ENCODE measurements at regions not wholly inside any gene's neighbourhood (a gene's known extent, or its start where the extent isn't known, plus 50 kb on each side); places are given as distances from the start of the nearest gene placed in this dataset.

DNA sequence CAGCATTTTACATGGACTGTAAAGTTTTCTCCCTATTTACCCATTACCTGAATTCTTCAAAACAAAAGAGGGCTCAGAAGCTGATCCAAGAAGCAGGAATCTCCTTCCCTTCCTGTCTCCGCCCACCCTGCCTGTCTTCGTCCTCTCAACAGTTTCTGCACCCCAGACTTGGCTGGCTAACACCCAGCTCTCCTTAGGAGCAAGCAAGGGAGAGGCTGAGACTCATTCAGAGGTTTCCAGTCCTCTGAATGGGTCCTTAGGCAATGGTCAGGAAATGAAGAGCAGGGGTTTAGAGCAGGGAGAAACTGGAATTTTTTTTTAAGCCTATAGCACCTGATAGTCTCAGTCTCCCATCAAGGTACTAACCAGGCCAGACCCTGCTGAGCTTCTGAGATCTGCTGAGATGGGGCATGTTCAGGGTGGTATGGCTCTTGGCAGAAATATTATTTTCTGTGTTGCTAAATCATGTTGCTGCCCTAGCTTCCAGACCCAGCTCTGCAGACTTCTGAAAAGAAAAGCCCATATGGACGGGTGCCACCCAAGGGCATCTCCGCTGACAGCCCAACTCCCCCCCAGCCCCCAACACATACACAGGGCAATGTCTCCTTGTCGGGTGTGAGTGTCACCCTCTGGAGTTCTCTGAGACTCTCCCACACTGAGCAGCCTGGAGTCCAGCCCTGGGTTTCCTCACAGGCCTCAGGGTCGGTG, 74.6 kb upstream of the CD93 start:
- no peak overlapping the region for H3K4me3 ChIP-seq (ENCODE audit: low read length in 2 of 2)
- peak overlapping the region; percentile 49 for H2BK5ac ChIP-seq (ENCODE audit: low read length)
- H3K18ac ChIP-seq (ENCODE audit: low read length), result peak overlapping the region; percentile 78
- H3K9me3 ChIP-seq (replicated peaks in 1 of 2; ENCODE audit: control insufficient read depth in 2 of 2, insufficient read depth in 1 of 2, low read depth in 1 of 2, low read length in 2 of 2), result no peaks in the 10 kb centered on the region
- H3K79me1 ChIP-seq (ENCODE audit: low read depth, low read length), result no peaks in the 10 kb centered on the region
- H2BK12ac ChIP-seq (ENCODE audit: low read length), result no peak overlapping the region
- H3K4ac ChIP-seq (ENCODE audit: low read length), result no peak overlapping the region
- peak overlapping the region; percentile 57 for H2BK120ac ChIP-seq (ENCODE audit: low read depth, low read length)
- H3K27ac ChIP-seq (replicated peaks; ENCODE audit: low read length), result no peak overlapping the region
- no peaks in the 10 kb centered on the region for H3K27me3 ChIP-seq (ENCODE audit: control insufficient read depth in 3 of 3, insufficient read depth in 3 of 3, low read depth in 1 of 3, low read length in 3 of 3)
- no peak for DNase-seq (ENCODE audit: low spot score)
- H3K9ac ChIP-seq (ENCODE audit: low read depth, low read length, poor library complexity), result no peak overlapping the region
- H3K23ac ChIP-seq (ENCODE audit: low read depth, low read length, poor library complexity), result no peak overlapping the region
- H2BK15ac ChIP-seq (ENCODE audit: low read length), result no peak overlapping the region
- WGBS, 2 donors (ENCODE audit: extremely low coverage in 2 of 2, insufficient read length in 2 of 2, insufficient replicate concordance in 1 of 2), result no CpG with 5 or more reads among the region's 6 CpGs
- H2AFZ ChIP-seq (ENCODE audit: low read length), result peak overlapping the region; percentile 35
- H3K14ac ChIP-seq (ENCODE audit: low read length), result no peak overlapping the region
- no peak overlapping the region for H3K4me2 ChIP-seq (ENCODE audit: insufficient read depth, low read length, poor library complexity, severe bottlenecking)
- no peak overlapping the region for H4K8ac ChIP-seq (ENCODE audit: low read depth, low read length)
- peaks cover 0 to 7% of the 10 kb centered on the region in 2 donors for H3K4me1 ChIP-seq (ENCODE audit: control insufficient read depth in 2 of 2, insufficient read depth in 1 of 2, low read depth in 1 of 2, low read length in 2 of 2)
- no peak overlapping the region for H4K91ac ChIP-seq (ENCODE audit: low read depth, low read length, poor library complexity)
- H2AK5ac ChIP-seq (ENCODE audit: low read depth, low read length), result peak overlapping the region; percentile 74
- no peaks in the 10 kb centered on the region for H3K36me3 ChIP-seq (replicated peaks in 1 of 2; ENCODE audit: control insufficient read depth in 2 of 2, insufficient read depth in 2 of 2, low read length in 2 of 2)

DNA sequence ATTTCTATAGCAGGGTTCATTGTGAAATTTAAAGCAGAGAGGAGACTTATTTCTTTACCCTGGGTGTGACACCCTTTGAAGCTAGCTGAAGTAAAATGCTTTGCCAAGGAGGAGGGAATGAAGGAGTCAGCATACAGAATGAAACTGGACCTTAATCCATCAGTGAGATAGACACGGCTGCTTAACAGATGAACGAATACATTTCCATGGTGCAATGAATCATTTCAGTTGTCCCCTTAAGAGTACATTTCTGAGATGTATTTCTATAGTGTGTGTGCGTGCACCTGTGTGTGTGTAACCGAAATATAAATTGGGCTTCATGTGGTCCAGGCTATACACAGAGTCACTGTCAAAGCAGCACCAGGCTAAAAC, 73.8 kb upstream of the CD93 start:
- Histone ChIP-seq H2BK5ac (ENCODE audit: low read length) (no peak overlapping the region), H3K79me1 (ENCODE audit: low read depth, low read length) (no peaks in the 10 kb centered on the region), H3K4me1 (ENCODE audit: control insufficient read depth in 2 of 2, insufficient read depth in 1 of 2, low read depth in 1 of 2, low read length in 2 of 2) (peaks cover 0 to 9% of the 10 kb centered on the region in 2 donors), H3K36me3 (replicated peaks in 1 of 2; ENCODE audit: control insufficient read depth in 2 of 2, insufficient read depth in 2 of 2, low read length in 2 of 2) (no peaks in the 10 kb centered on the region), H2BK120ac (ENCODE audit: low read depth, low read length) (no peak overlapping the region), H3K18ac (ENCODE audit: low read length) (no peak overlapping the region), H3K9me3 (replicated peaks in 1 of 2; ENCODE audit: control insufficient read depth in 2 of 2, insufficient read depth in 1 of 2, low read depth in 1 of 2, low read length in 2 of 2) (no peaks in the 10 kb centered on the region), H2AFZ (ENCODE audit: low read length) (no peak overlapping the region), H3K4me2 (ENCODE audit: insufficient read depth, low read length, poor library complexity, severe bottlenecking) (no peak overlapping the region), H2BK12ac (ENCODE audit: low read length) (no peak overlapping the region), H3K14ac (ENCODE audit: low read length) (no peak overlapping the region), H3K23ac (ENCODE audit: low read depth, low read length, poor library complexity) (no peak overlapping the region), H4K91ac (ENCODE audit: low read depth, low read length, poor library complexity) (no peak overlapping the region), H3K27ac (replicated peaks; ENCODE audit: low read length) (no peak overlapping the region), H3K4ac (ENCODE audit: low read length) (no peak overlapping the region), H2AK5ac (ENCODE audit: low read depth, low read length) (no peak overlapping the region), H3K4me3 (ENCODE audit: low read length in 2 of 2) (no peak overlapping the region), H2BK15ac (ENCODE audit: low read length) (no peak overlapping the region), H3K27me3 (ENCODE audit: control insufficient read depth in 3 of 3, insufficient read depth in 3 of 3, low read depth in 1 of 3, low read length in 3 of 3) (no peaks in the 10 kb centered on the region), H3K9ac (ENCODE audit: low read depth, low read length, poor library complexity) (no peak overlapping the region), H4K8ac (ENCODE audit: low read depth, low read length) (no peak overlapping the region)
- WGBS, 2 donors (ENCODE audit: extremely low coverage in 2 of 2, insufficient read length in 2 of 2, insufficient replicate concordance in 1 of 2), result no CpG with 5 or more reads among the region's 4 CpGs
- DNase-seq (ENCODE audit: low spot score), result no peak

DNA sequence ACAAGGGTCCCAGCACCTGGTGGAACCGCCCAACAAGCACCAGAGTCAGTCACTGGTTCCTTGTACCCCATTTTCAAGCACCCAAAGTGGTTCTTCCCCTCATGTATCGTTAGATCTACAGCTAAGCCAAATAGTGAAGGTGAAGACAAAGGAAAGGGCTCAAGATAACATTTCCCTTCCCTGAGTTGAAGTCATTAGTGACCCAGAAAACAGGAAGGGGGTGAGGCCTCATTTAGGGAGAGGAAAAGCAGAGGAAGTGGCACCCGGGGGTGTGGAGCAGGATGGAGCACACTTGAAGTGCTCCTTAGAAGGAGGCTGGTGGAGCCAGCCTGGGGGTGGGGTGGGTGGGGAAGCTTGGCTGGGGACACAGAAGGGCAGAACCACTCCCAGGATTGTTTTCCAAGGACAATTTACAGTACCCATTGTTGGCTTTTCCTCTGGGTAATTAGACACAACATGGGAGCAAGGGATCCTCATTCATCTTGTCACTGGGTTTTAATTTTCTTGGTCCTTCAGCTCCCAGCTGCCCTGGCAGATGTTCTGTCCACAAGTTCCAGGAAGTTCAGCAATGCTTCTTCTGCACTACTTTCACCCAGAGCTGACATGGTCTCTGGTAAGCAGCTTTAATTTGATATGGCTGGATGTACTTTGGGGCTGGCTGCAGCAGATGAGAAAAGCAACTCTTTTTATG, 73.3 kb upstream of the CD93 start:
- no peak overlapping the region for H2BK5ac ChIP-seq (ENCODE audit: low read length)

DNA sequence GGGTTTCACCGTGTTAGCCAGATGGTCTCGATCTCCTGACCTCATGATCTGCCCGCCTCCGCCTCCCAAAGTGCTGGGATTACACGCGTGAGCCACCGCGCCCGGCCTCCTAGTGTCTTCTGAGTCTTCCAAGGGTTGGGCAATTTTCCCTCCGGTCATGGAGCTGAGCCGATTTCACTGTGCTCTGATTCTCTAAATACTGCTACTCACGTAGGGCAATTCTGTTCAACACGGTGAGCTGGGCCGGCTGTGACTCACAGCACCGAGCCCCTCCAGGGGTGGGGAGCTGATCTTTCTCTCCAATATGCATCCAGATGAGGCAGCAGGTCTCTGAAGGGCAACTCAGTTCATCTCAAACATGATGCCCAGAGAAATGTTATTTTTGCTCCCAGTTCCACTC, 71.6 kb upstream of the CD93 start:
- H3K4me3 ChIP-seq (ENCODE audit: low read length in 2 of 2), result no peak overlapping the region
- no peak overlapping the region for H2BK12ac ChIP-seq (ENCODE audit: low read length)
- DNase-seq (ENCODE audit: low spot score), result no peak
- peaks cover 0 to 12% of the 10 kb centered on the region in 2 donors for H3K4me1 ChIP-seq (ENCODE audit: control insufficient read depth in 2 of 2, insufficient read depth in 1 of 2, low read depth in 1 of 2, low read length in 2 of 2)
- no peak overlapping the region for H4K8ac ChIP-seq (ENCODE audit: low read depth, low read length)
- H3K79me1 ChIP-seq (ENCODE audit: low read depth, low read length), result no peaks in the 10 kb centered on the region
- H3K4me2 ChIP-seq (ENCODE audit: insufficient read depth, low read length, poor library complexity, severe bottlenecking), result no peak overlapping the region
- H3K9ac ChIP-seq (ENCODE audit: low read depth, low read length, poor library complexity), result no peak overlapping the region
- no peaks in the 10 kb centered on the region for H3K9me3 ChIP-seq (replicated peaks in 1 of 2; ENCODE audit: control insufficient read depth in 2 of 2, insufficient read depth in 1 of 2, low read depth in 1 of 2, low read length in 2 of 2)
- H3K18ac ChIP-seq (ENCODE audit: low read length), result peak overlapping the region; percentile 85
- no peak overlapping the region for H2BK120ac ChIP-seq (ENCODE audit: low read depth, low read length)
- H3K27me3 ChIP-seq (ENCODE audit: control insufficient read depth in 3 of 3, insufficient read depth in 3 of 3, low read depth in 1 of 3, low read length in 3 of 3), result no peaks in the 10 kb centered on the region
- no peak overlapping the region for H3K27ac ChIP-seq (replicated peaks; ENCODE audit: low read length)
- no peak overlapping the region for H3K23ac ChIP-seq (ENCODE audit: low read depth, low read length, poor library complexity)
- H2AK5ac ChIP-seq (ENCODE audit: low read depth, low read length), result no peak overlapping the region
- no peak overlapping the region for H2BK5ac ChIP-seq (ENCODE audit: low read length)
- no peak overlapping the region for H3K14ac ChIP-seq (ENCODE audit: low read length)
- no peak overlapping the region for H4K91ac ChIP-seq (ENCODE audit: low read depth, low read length, poor library complexity)
- WGBS, 2 donors (ENCODE audit: extremely low coverage in 2 of 2, insufficient read length in 2 of 2, insufficient replicate concordance in 1 of 2), result no CpG with 5 or more reads among the region's 15 CpGs
- H3K4ac ChIP-seq (ENCODE audit: low read length), result no peak overlapping the region
- no peak overlapping the region for H2AFZ ChIP-seq (ENCODE audit: low read length)
- no peaks in the 10 kb centered on the region for H3K36me3 ChIP-seq (replicated peaks in 1 of 2; ENCODE audit: control insufficient read depth in 2 of 2, insufficient read depth in 2 of 2, low read length in 2 of 2)
- H2BK15ac ChIP-seq (ENCODE audit: low read length), result no peak overlapping the region

More for the DNA sequence above, 73.3 kb upstream of the CD93 start:
- H3K9me3 ChIP-seq (replicated peaks in 1 of 2; ENCODE audit: control insufficient read depth in 2 of 2, insufficient read depth in 1 of 2, low read depth in 1 of 2, low read length in 2 of 2), result no peaks in the 10 kb centered on the region
- H3K36me3 ChIP-seq (replicated peaks in 1 of 2; ENCODE audit: control insufficient read depth in 2 of 2, insufficient read depth in 2 of 2, low read length in 2 of 2), result no peaks in the 10 kb centered on the region
- H2BK120ac ChIP-seq (ENCODE audit: low read depth, low read length), result no peak overlapping the region
- DNase-seq (ENCODE audit: low spot score), result no peak
- H3K23ac ChIP-seq (ENCODE audit: low read depth, low read length, poor library complexity), result no peak overlapping the region
- H3K18ac ChIP-seq (ENCODE audit: low read length), result no peak overlapping the region
- H3K9ac ChIP-seq (ENCODE audit: low read depth, low read length, poor library complexity), result no peak overlapping the region
- no peak overlapping the region for H3K4me2 ChIP-seq (ENCODE audit: insufficient read depth, low read length, poor library complexity, severe bottlenecking)
- H2AFZ ChIP-seq (ENCODE audit: low read length), result no peak overlapping the region
- no peak overlapping the region for H3K14ac ChIP-seq (ENCODE audit: low read length)
- no peaks in the 10 kb centered on the region for H3K27me3 ChIP-seq (ENCODE audit: control insufficient read depth in 3 of 3, insufficient read depth in 3 of 3, low read depth in 1 of 3, low read length in 3 of 3)
- no peak overlapping the region for H4K91ac ChIP-seq (ENCODE audit: low read depth, low read length, poor library complexity)
- no peaks in the 10 kb centered on the region for H3K79me1 ChIP-seq (ENCODE audit: low read depth, low read length)
- no peak overlapping the region for H2BK12ac ChIP-seq (ENCODE audit: low read length)
- H3K27ac ChIP-seq (replicated peaks; ENCODE audit: low read length), result no peak overlapping the region
- H3K4ac ChIP-seq (ENCODE audit: low read length), result no peak overlapping the region
- no peak overlapping the region for H2BK15ac ChIP-seq (ENCODE audit: low read length)
- H2AK5ac ChIP-seq (ENCODE audit: low read depth, low read length), result no peak overlapping the region
- H3K4me3 ChIP-seq (ENCODE audit: low read length in 2 of 2), result no peak overlapping the region
- no peak overlapping the region for H4K8ac ChIP-seq (ENCODE audit: low read depth, low read length)
- WGBS, 2 donors (ENCODE audit: extremely low coverage in 2 of 2, insufficient read length in 2 of 2, insufficient replicate concordance in 1 of 2), result no CpG with 5 or more reads among the region's 3 CpGs
- H3K4me1 ChIP-seq (ENCODE audit: control insufficient read depth in 2 of 2, insufficient read depth in 1 of 2, low read depth in 1 of 2, low read length in 2 of 2), result peaks cover 0 to 11% of the 10 kb centered on the region in 2 donors

Data from neuronal stem cell (in vitro differentiated cells).